Stimulated activated naive CD8-positive, alpha-beta T cell treated with anti-CD3 and anti-CD28 coated beads, Interleukin-15, Interleukin-2, amounts not matched to agents 100 ng/mL and 50 ng/mL, for 24 hours (primary cell): ENCODE measurements at regions not wholly inside any gene's neighbourhood (a gene's known extent, or its start where the extent isn't known, plus 50 kb on each side); places are given as distances from the start of the nearest gene placed in this dataset.

ENCODE experiments used
- H3K27ac Mint-ChIP-seq: one replicate; pipeline ENCODE4 v1.8.0; 2021; ENCODE audit warnings: mild to moderate bottlenecking, mixed read lengths
- H3K27me3 Mint-ChIP-seq: one replicate; pipeline ENCODE4 v1.8.0; 2021; ENCODE audit warnings: mixed read lengths
- H3K36me3 Mint-ChIP-seq: one replicate; pipeline ENCODE4 v1.8.0; 2021; ENCODE audit warnings: low read depth, mixed read lengths
- H3K4me1 Mint-ChIP-seq: one replicate; pipeline ENCODE4 v1.8.0; 2021; ENCODE audit warnings: low read depth, mixed read lengths
- H3K4me3 Mint-ChIP-seq: one replicate; pipeline ENCODE4 v1.8.0; 2021; ENCODE audit warnings: mild to moderate bottlenecking, mixed read lengths
- H3K9me3 Mint-ChIP-seq: one replicate; pipeline ENCODE4 v1.8.0; 2021; ENCODE audit warnings: mixed read lengths

DNA sequence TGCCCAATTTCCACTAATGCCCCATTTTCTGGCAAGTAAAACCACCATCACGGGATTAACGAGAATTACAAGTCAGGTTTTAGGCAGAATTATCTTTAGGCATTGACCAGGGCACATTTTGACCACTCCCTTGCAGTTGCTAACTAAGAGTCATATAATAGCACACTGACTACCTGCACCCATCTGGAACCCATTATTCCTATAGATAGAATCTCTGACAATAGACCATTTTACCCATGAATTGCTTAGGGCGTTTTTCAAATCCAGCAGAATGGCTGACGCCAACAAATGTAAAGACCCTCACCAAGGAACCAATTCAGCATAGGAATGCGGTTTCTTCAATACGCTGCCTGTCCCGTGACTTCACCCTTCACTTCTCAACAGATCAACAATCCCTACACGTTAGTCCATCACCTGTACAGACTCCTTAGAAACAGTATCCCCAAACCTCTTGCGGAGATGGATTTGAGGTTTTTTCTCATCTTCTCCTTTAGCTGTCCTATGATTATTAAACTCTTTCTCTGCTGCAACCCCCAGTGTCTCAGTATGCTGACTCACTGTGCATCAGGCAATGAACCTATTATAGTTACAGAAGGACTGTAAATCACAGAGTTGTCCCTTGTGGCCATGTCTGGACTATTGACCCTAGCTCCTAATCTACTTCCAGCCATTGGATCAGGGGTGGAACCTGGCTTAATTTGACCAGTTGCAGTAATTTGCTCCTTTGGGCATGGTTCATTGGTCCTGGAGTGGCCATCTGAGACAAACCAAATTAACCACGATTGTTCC lies 177.3 kb upstream of the PLXNC1 start:
- no peaks in the 10 kb centered on the region for H3K36me3 Mint-ChIP-seq
- no peaks in the 10 kb centered on the region for H3K9me3 Mint-ChIP-seq
- no peak overlapping the region for H3K4me3 Mint-ChIP-seq
- no peak overlapping the region for H3K27ac Mint-ChIP-seq
- H3K27me3 Mint-ChIP-seq, result peaks cover 9% of the 10 kb centered on the region
- H3K4me1 Mint-ChIP-seq, result no peaks in the 10 kb centered on the region

DNA sequence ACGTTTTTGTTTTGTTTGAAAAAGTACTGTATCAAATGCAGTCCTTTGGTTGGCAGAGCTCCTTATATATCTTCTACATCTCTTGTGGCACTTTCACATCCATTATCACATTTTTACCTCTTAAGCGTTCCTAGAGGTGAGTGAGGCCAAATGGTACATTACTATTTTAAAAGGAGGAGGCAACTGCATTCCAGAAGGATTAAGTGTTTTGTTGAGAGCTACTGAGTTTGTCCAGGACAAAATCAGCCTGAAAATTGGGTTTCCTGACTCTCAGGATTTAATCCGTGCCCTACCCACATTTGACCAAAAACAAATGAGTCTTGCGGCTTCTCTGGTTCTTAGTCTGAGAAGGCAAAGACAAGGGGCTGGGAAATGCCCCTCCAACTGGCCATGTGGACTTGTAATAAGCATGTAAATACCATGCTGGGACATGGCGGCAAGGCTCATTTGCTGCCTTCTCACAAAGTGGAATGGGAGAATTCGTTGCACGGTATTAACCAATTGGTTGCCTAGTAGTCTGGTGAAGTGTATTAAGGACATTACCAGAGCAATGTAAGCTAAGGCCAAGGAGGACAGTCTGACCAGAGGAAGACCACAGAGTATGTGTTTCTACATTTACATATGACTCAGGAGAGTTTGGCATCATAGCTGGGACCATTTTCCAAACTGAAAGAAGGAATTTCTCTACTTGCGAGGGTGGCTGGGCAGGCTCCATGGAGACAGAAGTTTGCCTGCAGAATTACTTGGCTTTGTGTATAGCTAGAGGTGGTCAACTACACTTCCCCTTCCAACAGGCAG lies 175.8 kb upstream of the PLXNC1 start:
- H3K27me3 Mint-ChIP-seq, result peaks cover 4% of the 10 kb centered on the region
- H3K27ac Mint-ChIP-seq, result no peak overlapping the region
- H3K9me3 Mint-ChIP-seq, result no peaks in the 10 kb centered on the region
- no peaks in the 10 kb centered on the region for H3K4me1 Mint-ChIP-seq
- no peaks in the 10 kb centered on the region for H3K36me3 Mint-ChIP-seq
- H3K4me3 Mint-ChIP-seq, result no peak overlapping the region

GRCh38 chr12:93974252-93974651 lies 174.1 kb upstream of the PLXNC1 start:
- Mint-ChIP-seq H3K27me3 (no peaks in the 10 kb centered on the region), H3K4me1 (no peaks in the 10 kb centered on the region), H3K36me3 (no peaks in the 10 kb centered on the region), H3K27ac (no peak overlapping the region), H3K9me3 (no peaks in the 10 kb centered on the region), H3K4me3 (no peak overlapping the region)

- Mint-ChIP-seq H3K4me1 (no peaks in the 10 kb centered on the region), H3K36me3 (no peaks in the 10 kb centered on the region), H3K9me3 (no peaks in the 10 kb centered on the region), H3K27ac (no peak overlapping the region), H3K27me3 (no peaks in the 10 kb centered on the region), H3K4me3 (no peak overlapping the region)
Measured at GRCh38 chr12:93976024-93976423, 172.4 kb upstream of the PLXNC1 start.

DNA sequence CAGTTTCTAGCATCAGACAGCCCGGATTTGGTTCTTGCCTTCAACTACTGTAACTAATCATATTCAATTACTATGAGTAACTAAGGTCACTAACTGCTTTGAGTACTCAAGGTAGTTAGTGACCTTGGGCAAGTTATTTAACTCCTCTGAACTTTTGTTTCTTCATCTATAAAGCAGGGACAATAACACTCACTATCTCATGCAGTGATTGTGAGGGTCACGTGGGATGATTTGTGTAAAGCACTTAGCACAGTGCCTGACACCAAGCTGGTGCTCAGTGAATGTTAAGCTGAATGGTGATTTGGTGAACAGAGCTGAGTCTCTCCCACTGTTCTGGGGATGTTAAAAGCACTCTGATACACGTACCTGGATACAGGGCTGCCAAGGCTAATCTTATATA lies 171.3 kb upstream of the PLXNC1 start:
- no peak overlapping the region for H3K27ac Mint-ChIP-seq

GRCh38 chr12:93978553-93978952 lies 169.8 kb upstream of the PLXNC1 start:
- no peak overlapping the region for H3K4me3 Mint-ChIP-seq
- no peaks in the 10 kb centered on the region for H3K36me3 Mint-ChIP-seq
- no peak overlapping the region for H3K27ac Mint-ChIP-seq
- H3K4me1 Mint-ChIP-seq, result peaks cover 16% of the 10 kb centered on the region
- H3K27me3 Mint-ChIP-seq, result no peaks in the 10 kb centered on the region
- H3K9me3 Mint-ChIP-seq, result no peaks in the 10 kb centered on the region

More for the DNA sequence above, 171.3 kb upstream of the PLXNC1 start:
- Mint-ChIP-seq H3K4me1 (peaks cover 2% of the 10 kb centered on the region), H3K36me3 (no peaks in the 10 kb centered on the region), H3K9me3 (no peaks in the 10 kb centered on the region), H3K27me3 (no peaks in the 10 kb centered on the region), H3K4me3 (no peak overlapping the region)

DNA sequence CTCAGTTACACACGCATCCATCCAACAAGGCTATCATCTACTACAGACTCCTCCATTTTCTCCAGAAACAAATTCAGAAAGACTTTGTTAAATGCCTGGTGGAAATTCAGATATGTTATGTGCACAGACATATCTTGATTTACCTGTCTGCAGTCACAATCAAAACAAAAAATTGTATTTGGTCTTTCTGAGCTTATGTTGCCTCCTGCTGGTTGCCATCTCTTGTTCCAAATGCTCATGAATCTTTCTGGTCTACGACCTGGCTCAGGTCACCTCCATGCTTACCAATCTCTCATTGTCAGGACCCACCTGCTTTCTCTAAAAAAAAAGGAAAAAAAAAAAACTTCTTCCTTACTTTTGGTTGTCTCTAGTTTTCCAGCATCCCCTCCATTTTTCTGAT lies 169.2 kb upstream of the PLXNC1 start:
- H3K27ac Mint-ChIP-seq, result no peak overlapping the region
- no peaks in the 10 kb centered on the region for H3K9me3 Mint-ChIP-seq
- H3K27me3 Mint-ChIP-seq, result no peaks in the 10 kb centered on the region
- H3K36me3 Mint-ChIP-seq, result no peaks in the 10 kb centered on the region
- peaks cover 22% of the 10 kb centered on the region for H3K4me1 Mint-ChIP-seq
- H3K4me3 Mint-ChIP-seq, result no peak overlapping the region

GRCh38 chr12:93980711-93981110 lies 167.7 kb upstream of the PLXNC1 start:
- H3K27ac Mint-ChIP-seq, result no peak overlapping the region
- no peak overlapping the region for H3K4me3 Mint-ChIP-seq
- H3K4me1 Mint-ChIP-seq, result peaks cover 22% of the 10 kb centered on the region
- H3K36me3 Mint-ChIP-seq, result no peaks in the 10 kb centered on the region
- no peaks in the 10 kb centered on the region for H3K27me3 Mint-ChIP-seq
- no peaks in the 10 kb centered on the region for H3K9me3 Mint-ChIP-seq

- Mint-ChIP-seq H3K4me1 (peaks cover 22% of the 10 kb centered on the region), H3K27me3 (no peaks in the 10 kb centered on the region), H3K36me3 (no peaks in the 10 kb centered on the region), H3K4me3 (no peak overlapping the region), H3K9me3 (no peaks in the 10 kb centered on the region), H3K27ac (no peak overlapping the region)
Measured at GRCh38 chr12:93981411-93981810, 167.0 kb upstream of the PLXNC1 start.

GRCh38 chr12:93982771-93983315 lies 165.5 kb upstream of the PLXNC1 start:
- no peaks in the 10 kb centered on the region for H3K36me3 Mint-ChIP-seq
- no peaks in the 10 kb centered on the region for H3K9me3 Mint-ChIP-seq
- H3K27me3 Mint-ChIP-seq, result no peaks in the 10 kb centered on the region

GRCh38 chr12:93984005-93984404 lies 164.4 kb upstream of the PLXNC1 start:
- peaks cover 22% of the 10 kb centered on the region for H3K4me1 Mint-ChIP-seq
- H3K27ac Mint-ChIP-seq, result no peak overlapping the region
- H3K9me3 Mint-ChIP-seq, result no peaks in the 10 kb centered on the region
- H3K36me3 Mint-ChIP-seq, result no peaks in the 10 kb centered on the region
- no peaks in the 10 kb centered on the region for H3K27me3 Mint-ChIP-seq
- no peak overlapping the region for H3K4me3 Mint-ChIP-seq

More at GRCh38 chr12:93982771-93983315, 165.5 kb upstream of the PLXNC1 start:
- peak overlapping the region; percentile 13 for H3K27ac Mint-ChIP-seq
- no peak overlapping the region for H3K4me3 Mint-ChIP-seq
- peaks cover 22% of the 10 kb centered on the region for H3K4me1 Mint-ChIP-seq

- Mint-ChIP-seq H3K27me3 (no peaks in the 10 kb centered on the region), H3K9me3 (no peaks in the 10 kb centered on the region), H3K36me3 (no peaks in the 10 kb centered on the region), H3K4me3 (no peak overlapping the region), H3K4me1 (no peaks in the 10 kb centered on the region), H3K27ac (no peak overlapping the region)
Measured at GRCh38 chr12:93989949-93990348, 158.4 kb upstream of the PLXNC1 start.

- no peak overlapping the region for H3K4me3 Mint-ChIP-seq
- H3K9me3 Mint-ChIP-seq, result no peaks in the 10 kb centered on the region
- no peaks in the 10 kb centered on the region for H3K4me1 Mint-ChIP-seq
- no peaks in the 10 kb centered on the region for H3K27me3 Mint-ChIP-seq
- no peaks in the 10 kb centered on the region for H3K36me3 Mint-ChIP-seq
- no peak overlapping the region for H3K27ac Mint-ChIP-seq
Measured at GRCh38 chr12:93990832-93991803, 157.3 kb upstream of the PLXNC1 start.

GRCh38 chr12:93991829-93992461 lies 156.4 kb upstream of the PLXNC1 start:
- Mint-ChIP-seq H3K4me3 (no peak overlapping the region), H3K27me3 (no peaks in the 10 kb centered on the region), H3K4me1 (no peaks in the 10 kb centered on the region)

More at GRCh38 chr12:93991829-93992461, 156.4 kb upstream of the PLXNC1 start:
- no peaks in the 10 kb centered on the region for H3K9me3 Mint-ChIP-seq
- no peaks in the 10 kb centered on the region for H3K36me3 Mint-ChIP-seq
- no peak overlapping the region for H3K27ac Mint-ChIP-seq
